ENCODE measurements at regions not wholly inside any gene's neighbourhood (a gene's known extent, or its start where the extent isn't known, plus 50 kb on each side); places are given as distances from the start of the nearest gene placed in this dataset.

DNA sequence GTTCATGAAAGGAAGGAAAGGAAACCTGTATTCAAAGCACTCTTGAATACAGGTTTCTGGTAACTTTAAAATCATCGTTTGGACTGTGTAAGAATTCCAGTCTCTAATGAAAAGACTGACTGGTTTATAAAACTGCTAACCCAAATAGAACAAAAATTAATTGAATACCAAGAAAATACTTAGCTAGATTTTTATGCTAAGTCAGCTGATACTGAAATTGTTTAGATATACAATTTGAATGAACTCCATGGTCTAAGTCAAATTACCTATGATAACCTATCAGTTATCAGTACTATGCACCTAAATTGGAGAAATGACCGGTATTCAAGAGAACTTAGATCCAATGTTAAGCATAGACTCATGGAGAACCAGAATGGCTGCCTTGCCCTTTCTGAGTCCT is 338.3 kb downstream of the RNF144B start:
- TF ChIP-seq POLR2A (IDR thresholded peaks at IDR 0.05; ENCODE audit: low read depth, low read length) (no peak), TAF1 (IDR thresholded peaks at IDR 0.05; ENCODE audit: low read depth, low read length) (no peak), PAX5 (IDR thresholded peaks at IDR 0.05; ENCODE audit: insufficient read depth, low read length, severe bottlenecking) (no peak), SPI1 (IDR thresholded peaks at IDR 0.05; ENCODE audit: low read depth, low read length) (no peak), POU2F2 (IDR thresholded peaks at IDR 0.05; ENCODE audit: low read depth, low read length) (no peak), POLR2AphosphoS5 (IDR thresholded peaks at IDR 0.05; ENCODE audit: low read depth, low read length) (no peak)
- no peak for DNase-seq (ENCODE audit: insufficient read length, low spot score)
- no peak for FAIRE-seq

GRCh38 chr6:18733921-18734550 is 346.9 kb downstream of the RNF144B start:
- no peak for FAIRE-seq

GRCh38 chr6:18741741-18742140 is 354.6 kb downstream of the RNF144B start:
- TF ChIP-seq PAX5 (IDR thresholded peaks at IDR 0.05; ENCODE audit: insufficient read depth, low read length, severe bottlenecking) (no peak), POLR2AphosphoS5 (IDR thresholded peaks at IDR 0.05; ENCODE audit: low read depth, low read length) (no peak), POLR2A (IDR thresholded peaks at IDR 0.05; ENCODE audit: low read depth, low read length) (no peak), POU2F2 (IDR thresholded peaks at IDR 0.05; ENCODE audit: low read depth, low read length) (no peak), TAF1 (IDR thresholded peaks at IDR 0.05; ENCODE audit: low read depth, low read length) (no peak), SPI1 (IDR thresholded peaks at IDR 0.05; ENCODE audit: low read depth, low read length) (no peak)
- DNase-seq (ENCODE audit: insufficient read length, low spot score) (no peak), FAIRE-seq (no peak)

More at GRCh38 chr6:18733921-18734550, 346.9 kb downstream of the RNF144B start:
- no peak for DNase-seq (ENCODE audit: insufficient read length, low spot score)
- TF ChIP-seq POLR2AphosphoS5 (IDR thresholded peaks at IDR 0.05; ENCODE audit: low read depth, low read length) = no peak
- TF ChIP-seq PAX5 (IDR thresholded peaks at IDR 0.05; ENCODE audit: insufficient read depth, low read length, severe bottlenecking) = no peak

GRCh38 chr6:18742406-18742805 is 355.3 kb downstream of the RNF144B start:
- TF ChIP-seq POLR2A (IDR thresholded peaks at IDR 0.05; ENCODE audit: low read depth, low read length) (no peak), PAX5 (IDR thresholded peaks at IDR 0.05; ENCODE audit: insufficient read depth, low read length, severe bottlenecking) (no peak), SPI1 (IDR thresholded peaks at IDR 0.05; ENCODE audit: low read depth, low read length) (no peak), POU2F2 (IDR thresholded peaks at IDR 0.05; ENCODE audit: low read depth, low read length) (no peak), TAF1 (IDR thresholded peaks at IDR 0.05; ENCODE audit: low read depth, low read length) (no peak), POLR2AphosphoS5 (IDR thresholded peaks at IDR 0.05; ENCODE audit: low read depth, low read length) (no peak)
- no peak for FAIRE-seq
- no peak for DNase-seq (ENCODE audit: insufficient read length, low spot score)

DNA sequence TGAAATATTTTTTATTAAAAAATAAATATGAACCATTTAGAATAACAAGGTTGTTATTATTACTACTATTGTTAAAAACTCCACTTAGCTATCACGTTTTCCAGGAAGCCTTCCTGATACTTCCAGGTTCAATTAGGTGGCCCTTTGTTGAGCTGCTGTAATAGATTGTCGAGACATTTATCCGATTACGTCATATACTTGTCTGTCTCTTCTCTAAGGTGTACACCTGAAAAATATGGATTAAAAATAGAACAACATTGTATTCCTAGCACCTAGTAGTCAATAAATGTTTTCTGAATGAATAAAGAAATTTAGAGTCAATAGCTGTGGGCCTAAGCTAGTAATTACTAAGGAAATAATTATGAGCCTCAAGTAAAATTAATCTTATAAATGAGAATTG is 359.6 kb downstream of the RNF144B start:
- FAIRE-seq (no peak), DNase-seq (ENCODE audit: insufficient read length, low spot score) (no peak)
- no peak for TF ChIP-seq TAF1 (IDR thresholded peaks at IDR 0.05; ENCODE audit: low read depth, low read length)
- TF ChIP-seq POLR2AphosphoS5 (IDR thresholded peaks at IDR 0.05; ENCODE audit: low read depth, low read length) = no peak
- no peak for TF ChIP-seq PAX5 (IDR thresholded peaks at IDR 0.05; ENCODE audit: insufficient read depth, low read length, severe bottlenecking)
- TF ChIP-seq POLR2A (IDR thresholded peaks at IDR 0.05; ENCODE audit: low read depth, low read length) = no peak
- TF ChIP-seq POU2F2 (IDR thresholded peaks at IDR 0.05; ENCODE audit: low read depth, low read length) = no peak
- TF ChIP-seq SPI1 (IDR thresholded peaks at IDR 0.05; ENCODE audit: low read depth, low read length) = no peak

GRCh38 chr6:18748314-18748713 is 361.2 kb downstream of the RNF144B start:
- TF ChIP-seq POLR2A (IDR thresholded peaks at IDR 0.05; ENCODE audit: low read depth, low read length) (no peak), SPI1 (IDR thresholded peaks at IDR 0.05; ENCODE audit: low read depth, low read length) (no peak)
- DNase-seq (ENCODE audit: insufficient read length, low spot score) = no peak
- no peak for FAIRE-seq

- TF ChIP-seq PAX5 (IDR thresholded peaks at IDR 0.05; ENCODE audit: insufficient read depth, low read length, severe bottlenecking) (no peak), SPI1 (IDR thresholded peaks at IDR 0.05; ENCODE audit: low read depth, low read length) (no peak), POLR2AphosphoS5 (IDR thresholded peaks at IDR 0.05; ENCODE audit: low read depth, low read length) (no peak), TAF1 (IDR thresholded peaks at IDR 0.05; ENCODE audit: low read depth, low read length) (no peak), POU2F2 (IDR thresholded peaks at IDR 0.05; ENCODE audit: low read depth, low read length) (no peak), POLR2A (IDR thresholded peaks at IDR 0.05; ENCODE audit: low read depth, low read length) (no peak)
- DNase-seq (ENCODE audit: insufficient read length, low spot score) = no peak
- no peak for FAIRE-seq
Measured at GRCh38 chr6:18752278-18753068, 365.3 kb downstream of the RNF144B start.

DNA sequence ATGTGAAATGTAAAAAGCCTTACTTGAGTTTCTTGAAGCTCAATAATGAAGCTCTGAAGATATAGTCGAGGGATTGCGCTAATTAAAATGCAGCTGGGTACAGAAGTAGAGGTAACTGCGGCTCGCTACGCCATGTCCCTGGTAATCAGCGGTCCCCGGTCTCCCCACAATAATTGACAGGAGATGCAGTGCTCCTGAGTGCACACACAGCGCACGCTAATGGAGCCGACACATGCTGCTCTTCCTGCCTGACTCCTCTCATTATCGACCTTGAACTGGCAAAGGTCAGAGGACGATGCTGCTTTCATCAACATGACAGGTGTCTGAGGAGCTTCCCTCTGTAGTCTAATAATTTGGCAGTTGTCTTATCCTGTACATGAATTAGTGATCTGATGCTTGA is 365.9 kb downstream of the RNF144B start:
- FAIRE-seq (no peak), DNase-seq (ENCODE audit: insufficient read length, low spot score) (no peak)
- no peak for TF ChIP-seq POLR2A (IDR thresholded peaks at IDR 0.05; ENCODE audit: low read depth, low read length)
- TF ChIP-seq POU2F2 (IDR thresholded peaks at IDR 0.05; ENCODE audit: low read depth, low read length) = no peak
- TF ChIP-seq PAX5 (IDR thresholded peaks at IDR 0.05; ENCODE audit: insufficient read depth, low read length, severe bottlenecking) = no peak
- TF ChIP-seq SPI1 (IDR thresholded peaks at IDR 0.05; ENCODE audit: low read depth, low read length) = no peak
- TF ChIP-seq POLR2AphosphoS5 (IDR thresholded peaks at IDR 0.05; ENCODE audit: low read depth, low read length) = no peak
- no peak for TF ChIP-seq TAF1 (IDR thresholded peaks at IDR 0.05; ENCODE audit: low read depth, low read length)

DNA sequence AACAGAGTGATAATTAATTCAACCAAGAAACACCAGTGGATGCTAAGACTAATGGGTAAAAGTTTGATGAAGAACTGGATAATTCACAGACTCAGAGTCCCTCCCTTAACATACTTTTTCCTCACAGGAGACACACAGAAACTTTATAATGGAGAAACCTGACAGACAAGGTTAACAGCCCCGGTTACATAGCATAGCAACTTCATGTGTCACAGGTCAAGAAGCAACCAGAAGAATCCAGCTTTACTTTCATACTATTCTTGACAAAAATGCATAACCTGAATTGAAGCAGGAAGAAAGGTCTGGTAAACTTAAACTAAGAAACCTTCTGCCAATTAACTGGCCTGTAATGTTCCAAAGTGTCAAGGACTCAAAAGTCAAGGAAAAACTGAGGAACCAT is 375.9 kb downstream of the RNF144B start:
- TF ChIP-seq POLR2A (IDR thresholded peaks at IDR 0.05; ENCODE audit: low read depth, low read length) = no peak
- no peak for TF ChIP-seq PAX5 (IDR thresholded peaks at IDR 0.05; ENCODE audit: insufficient read depth, low read length, severe bottlenecking)
- TF ChIP-seq POU2F2 (IDR thresholded peaks at IDR 0.05; ENCODE audit: low read depth, low read length) = no peak
- TF ChIP-seq POLR2AphosphoS5 (IDR thresholded peaks at IDR 0.05; ENCODE audit: low read depth, low read length) = no peak
- no peak for TF ChIP-seq SPI1 (IDR thresholded peaks at IDR 0.05; ENCODE audit: low read depth, low read length)
- no peak for TF ChIP-seq TAF1 (IDR thresholded peaks at IDR 0.05; ENCODE audit: low read depth, low read length)
- FAIRE-seq (no peak), DNase-seq (ENCODE audit: insufficient read length, low spot score) (no peak)

DNA sequence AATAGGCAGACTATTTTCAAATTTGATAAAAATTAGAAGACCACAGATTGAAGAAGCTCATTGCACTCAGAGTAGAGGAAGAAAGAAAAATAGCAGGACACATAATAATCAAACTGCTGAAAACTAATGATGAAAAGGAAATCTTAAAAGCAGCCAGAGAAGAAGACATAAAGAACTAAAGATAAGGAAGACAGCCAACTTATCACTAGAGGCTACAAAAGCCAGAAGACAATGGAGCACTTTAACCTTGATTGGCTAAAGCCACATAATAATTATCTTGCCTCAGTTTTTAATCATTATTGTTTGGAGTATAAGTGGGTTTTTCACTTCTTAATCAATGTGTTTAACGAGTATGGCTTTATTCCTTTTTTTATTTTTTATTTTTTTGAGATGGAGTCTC is 397.6 kb downstream of the RNF144B start:
- TF ChIP-seq TAF1 (IDR thresholded peaks at IDR 0.05; ENCODE audit: low read depth, low read length) (no peak), POLR2A (IDR thresholded peaks at IDR 0.05; ENCODE audit: low read depth, low read length) (no peak), POU2F2 (IDR thresholded peaks at IDR 0.05; ENCODE audit: low read depth, low read length) (no peak), POLR2AphosphoS5 (IDR thresholded peaks at IDR 0.05; ENCODE audit: low read depth, low read length) (no peak)
- DNase-seq (ENCODE audit: insufficient read length, low spot score) (no peak), FAIRE-seq (no peak)
